Spleen (tissue), 7 donors: ENCODE measurements at regions not wholly inside any gene's neighbourhood (a gene's known extent, or its start where the extent isn't known, plus 50 kb on each side); places are given as distances from the start of the nearest gene placed in this dataset.

ENCODE experiments used
- CTCF ChIP-seq, 11 experiments: fragments of 200-600 bp in 7 of 11; fragments of 450-650 bp in 4 of 11; sonication (generic) in 4 of 11; IDR thresholded peaks in 8 of 11; conservative IDR thresholded peaks in 3 of 11; 1 replicate in 7 of 11; 2 replicates in 4 of 11; pipeline versions ENCODE4 v1.4.0 to v1.8.0; 2016 to 2021; ENCODE audit warnings: antibody characterized with exemption in 11 of 11, inconsistent platforms in 4 of 11, mild to moderate bottlenecking in 1 of 11
- POLR2A ChIP-seq, 3 donors: fragments of 450-650 bp; IDR thresholded peaks; one replicate each; pipeline ENCODE4 v1.5.1; 2017; ENCODE audit warnings: antibody characterized with exemption in 3 of 3, mild to moderate bottlenecking in 1 of 3
- donor health status: DM: no; HTN: no; CAD: no; lungs with moderate emphysema.
- donor health status: DM: no; HTN: no; CAD: no.
- donor health status: DM: no; HTN: no; CAD: no.

GRCh38 chr2:78202986-78203670 is 681.0 kb upstream of the LRRTM4 start:
- TF ChIP-seq POLR2A (IDR thresholded peaks at IDR 0.05) = no peak
- TF ChIP-seq CTCF (IDR thresholded peaks at IDR 0.05 in 8 of 11, conservative IDR thresholded peaks at IDR 0.05 in 3 of 11) = no peak
